HEK293 (cell line): ENCODE measurements at regions not wholly inside any gene's neighbourhood (a gene's known extent, or its start where the extent isn't known, plus 50 kb on each side); places are given as distances from the start of the nearest gene placed in this dataset.

Experiments
- CTCF ChIA-PET: fragments of 350-600 bp; formaldehyde crosslinking; extraction: SDS; loops from one replicate; lab custom pipeline; 2021; ENCODE audit warnings: antibody characterized with exemption; lab: Yijun Ruan, JAX
- POLR2A ChIA-PET: fragments of 300-600 bp; formaldehyde crosslinking; extraction: SDS; loops from one replicate; lab custom pipeline; 2020; ENCODE audit warnings: antibody characterized with exemption, inconsistent platforms; lab: Yijun Ruan, JAX
- H3K27ac ChIP-seq: fragments of 200-500 bp; sonication (Bioruptor generic); 2 replicates; pipeline ENCODE4 v1.5.1; 2014; ENCODE audit warnings: low read depth, low read length, control low read depth, inconsistent platforms; ENCODE audit errors: extremely low read depth
- H3K36me3 ChIP-seq, 2 experiments: fragments of 200-500 bp in 1 of 2; sonication (Bioruptor generic) in 1 of 2; 1 replicate in 1 of 2; 2 replicates in 1 of 2; pipeline ENCODE4 v1.5.1; 2014 to 2017; ENCODE audit warnings: inconsistent platforms in 2 of 2, low read length in 2 of 2; ENCODE audit not compliant: control insufficient read depth in 2 of 2, insufficient read depth in 1 of 2
- H3K4me1 ChIP-seq: fragments of 200-500 bp; sonication (Bioruptor generic); 2 replicates; pipeline ENCODE4 v1.5.1; 2014; ENCODE audit warnings: mild to moderate bottlenecking, low read length, inconsistent platforms; ENCODE audit not compliant: control insufficient read depth, insufficient read depth
- H3K4me3 ChIP-seq: 2 replicates; pipeline ENCODE4 v1.5.1; 2011; ENCODE audit warnings: low read depth, mild to moderate bottlenecking, control low read depth, low read length, moderate library complexity
- H3K9me3 ChIP-seq: fragments of 200-500 bp; sonication (Bioruptor generic); 2 replicates; pipeline ENCODE4 v1.5.1; 2014; ENCODE audit warnings: low read depth, low read length, inconsistent platforms; ENCODE audit not compliant: control insufficient read depth, insufficient read depth
- ZBTB1 ChIP-seq: fragments of 450-650 bp; formaldehyde crosslinking; IDR thresholded peaks from 2 replicates; pipeline ENCODE4 v1.5.1; 2016; ENCODE audit warnings: missing biosample characterization, missing genetic modification characterization
- ZFP3 ChIP-seq: fragments of 450-650 bp; formaldehyde crosslinking; IDR thresholded peaks from 2 replicates; pipeline ENCODE4 v1.5.1; 2016; ENCODE audit warnings: low read depth, missing biosample characterization, missing genetic modification characterization
- ZNF121 ChIP-seq: fragments of 450-650 bp; formaldehyde crosslinking; IDR thresholded peaks from 2 replicates; pipeline ENCODE4 v1.5.1; 2016; ENCODE audit warnings: missing biosample characterization, missing genetic modification characterization
- ZNF138 ChIP-seq: fragments of 450-650 bp; formaldehyde crosslinking; IDR thresholded peaks from 2 replicates; pipeline ENCODE4 v1.5.1; 2016; ENCODE audit warnings: missing biosample characterization, missing genetic modification characterization, borderline replicate concordance
- ZNF16 ChIP-seq: fragments of 450-650 bp; formaldehyde crosslinking; IDR thresholded peaks from 2 replicates; pipeline ENCODE4 v1.5.1; 2016; ENCODE audit warnings: low read depth, missing biosample characterization, missing genetic modification characterization
- ZNF221 ChIP-seq: fragments of 450-650 bp; formaldehyde crosslinking; IDR thresholded peaks from 2 replicates; pipeline ENCODE4 v1.5.1; 2017; ENCODE audit warnings: missing biosample characterization, missing genetic modification characterization, borderline replicate concordance
- ZNF26 ChIP-seq: fragments of 450-650 bp; formaldehyde crosslinking; IDR thresholded peaks from 2 replicates; pipeline ENCODE4 v1.5.1; 2016; ENCODE audit warnings: missing biosample characterization, missing genetic modification characterization
- ZNF292 ChIP-seq: fragments of 450-650 bp; formaldehyde crosslinking; IDR thresholded peaks from 2 replicates; pipeline ENCODE4 v1.5.1; 2016; ENCODE audit warnings: low read depth, missing biosample characterization, missing genetic modification characterization, borderline replicate concordance
- ZNF302 ChIP-seq: fragments of 450-650 bp; formaldehyde crosslinking; IDR thresholded peaks from 2 replicates; pipeline ENCODE4 v1.5.1; 2016; ENCODE audit warnings: missing biosample characterization, missing genetic modification characterization, low read depth
- ZNF362 ChIP-seq: fragments of 450-650 bp; formaldehyde crosslinking; IDR thresholded peaks from 2 replicates; pipeline ENCODE4 v1.5.1; 2016; ENCODE audit warnings: missing biosample characterization, missing genetic modification characterization
- ZNF366 ChIP-seq: fragments of 450-650 bp; formaldehyde crosslinking; conservative IDR thresholded peaks from 2 replicates; pipeline ENCODE4 v1.5.1; 2016; ENCODE audit warnings: missing biosample characterization, missing genetic modification characterization
- ZNF48 ChIP-seq: fragments of 450-650 bp; formaldehyde crosslinking; IDR thresholded peaks from 2 replicates; pipeline ENCODE4 v1.5.1; 2016; ENCODE audit warnings: missing biosample characterization, missing genetic modification characterization
- ZNF623 ChIP-seq: fragments of 450-650 bp; formaldehyde crosslinking; IDR thresholded peaks from 2 replicates; pipeline ENCODE4 v1.5.1; 2016; ENCODE audit warnings: missing biosample characterization, missing genetic modification characterization
- ZNF624 ChIP-seq: fragments of 450-650 bp; formaldehyde crosslinking; IDR thresholded peaks from 2 replicates; pipeline ENCODE4 v1.5.1; 2017; ENCODE audit warnings: missing biosample characterization, missing genetic modification characterization
- ZNF658 ChIP-seq: fragments of 450-650 bp; formaldehyde crosslinking; IDR thresholded peaks from 2 replicates; pipeline ENCODE4; 2016; ENCODE audit warnings: missing biosample characterization, missing genetic modification characterization
- ZNF707 ChIP-seq: fragments of 450-650 bp; formaldehyde crosslinking; IDR thresholded peaks from 2 replicates; pipeline ENCODE4 v1.5.1; 2016; ENCODE audit warnings: missing biosample characterization, missing genetic modification characterization
- ZNF777 ChIP-seq: fragments of 450-650 bp; formaldehyde crosslinking; IDR thresholded peaks from 2 replicates; pipeline ENCODE4 v1.5.1; 2017; ENCODE audit warnings: missing biosample characterization, missing genetic modification characterization, borderline replicate concordance
- TF ChIP-seq, protein P1 (sequence below): fragments of 450-650 bp; formaldehyde crosslinking; IDR thresholded peaks from 2 replicates; pipeline ENCODE4 v1.5.1; 2016; ENCODE audit warnings: missing biosample characterization, missing genetic modification characterization
- TF ChIP-seq, protein P2 (sequence below): fragments of 450-650 bp; formaldehyde crosslinking; IDR thresholded peaks from 2 replicates; pipeline ENCODE4 v1.5.1; 2017; ENCODE audit warnings: missing biosample characterization, missing genetic modification characterization
- TF ChIP-seq, protein P3 (sequence below): fragments of 450-650 bp; formaldehyde crosslinking; IDR thresholded peaks from 2 replicates; pipeline ENCODE4 v1.5.1; 2016; ENCODE audit warnings: missing biosample characterization, missing genetic modification characterization, low read depth

DNA sequence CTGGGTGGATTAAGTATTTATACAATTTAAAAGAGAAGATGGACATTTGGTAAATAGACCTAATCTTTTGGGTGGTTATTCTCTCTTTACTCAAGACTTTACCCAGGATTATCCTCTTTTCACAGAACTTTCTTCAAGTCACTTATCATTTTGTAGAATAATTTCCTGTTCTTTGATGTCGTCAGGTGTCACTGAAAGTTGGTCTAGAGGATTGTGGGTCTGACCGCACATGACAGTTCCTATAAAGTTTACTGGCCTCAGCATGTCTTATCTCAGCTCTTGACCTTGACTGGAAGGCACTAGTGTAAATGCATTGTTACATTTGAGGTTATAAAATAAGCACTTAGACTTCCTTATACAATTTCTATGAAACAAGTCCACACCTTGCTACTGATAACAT is 139.9 kb upstream of the SLC4A4 start:
- POLR2A ChIA-PET: no interaction called here
- H3K27ac ChIP-seq: no peak overlapping the region
- peaks cover 5% of the 10 kb centered on the region for H3K4me1 ChIP-seq
- no peaks in the 10 kb centered on the region for H3K9me3 ChIP-seq
- TF ChIP-seq ZNF221 (tag by site-specific recombination) (no peak), ZNF16 (tag by site-specific recombination) (no peak), ZBTB1 (tag by site-specific recombination) (no peak), ZNF624 (tag by site-specific recombination) (no peak), ZNF121 (tag by site-specific recombination) (no peak), ZNF292 (tag by site-specific recombination) (no peak), ZNF138 (tag by site-specific recombination) (no peak), ZNF26 (tag by site-specific recombination) (no peak), ZNF302 (no peak), ZNF366 (tag by site-specific recombination) (no peak), ZNF48 (tag by site-specific recombination) (no peak), ZNF777 (tag by site-specific recombination) (no peak), ZNF658 (tag by site-specific recombination) (no peak), ZNF623 (tag by site-specific recombination) (no peak), ZNF362 (tag by site-specific recombination) (no peak), ZNF707 (no peak), ZFP3 (tag by site-specific recombination) (no peak)
- TF ChIP-seq, protein P1, sequence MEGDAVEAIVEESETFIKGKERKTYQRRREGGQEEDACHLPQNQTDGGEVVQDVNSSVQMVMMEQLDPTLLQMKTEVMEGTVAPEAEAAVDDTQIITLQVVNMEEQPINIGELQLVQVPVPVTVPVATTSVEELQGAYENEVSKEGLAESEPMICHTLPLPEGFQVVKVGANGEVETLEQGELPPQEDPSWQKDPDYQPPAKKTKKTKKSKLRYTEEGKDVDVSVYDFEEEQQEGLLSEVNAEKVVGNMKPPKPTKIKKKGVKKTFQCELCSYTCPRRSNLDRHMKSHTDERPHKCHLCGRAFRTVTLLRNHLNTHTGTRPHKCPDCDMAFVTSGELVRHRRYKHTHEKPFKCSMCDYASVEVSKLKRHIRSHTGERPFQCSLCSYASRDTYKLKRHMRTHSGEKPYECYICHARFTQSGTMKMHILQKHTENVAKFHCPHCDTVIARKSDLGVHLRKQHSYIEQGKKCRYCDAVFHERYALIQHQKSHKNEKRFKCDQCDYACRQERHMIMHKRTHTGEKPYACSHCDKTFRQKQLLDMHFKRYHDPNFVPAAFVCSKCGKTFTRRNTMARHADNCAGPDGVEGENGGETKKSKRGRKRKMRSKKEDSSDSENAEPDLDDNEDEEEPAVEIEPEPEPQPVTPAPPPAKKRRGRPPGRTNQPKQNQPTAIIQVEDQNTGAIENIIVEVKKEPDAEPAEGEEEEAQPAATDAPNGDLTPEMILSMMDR (tag by site-specific recombination): no peak
- TF ChIP-seq, protein P2, sequence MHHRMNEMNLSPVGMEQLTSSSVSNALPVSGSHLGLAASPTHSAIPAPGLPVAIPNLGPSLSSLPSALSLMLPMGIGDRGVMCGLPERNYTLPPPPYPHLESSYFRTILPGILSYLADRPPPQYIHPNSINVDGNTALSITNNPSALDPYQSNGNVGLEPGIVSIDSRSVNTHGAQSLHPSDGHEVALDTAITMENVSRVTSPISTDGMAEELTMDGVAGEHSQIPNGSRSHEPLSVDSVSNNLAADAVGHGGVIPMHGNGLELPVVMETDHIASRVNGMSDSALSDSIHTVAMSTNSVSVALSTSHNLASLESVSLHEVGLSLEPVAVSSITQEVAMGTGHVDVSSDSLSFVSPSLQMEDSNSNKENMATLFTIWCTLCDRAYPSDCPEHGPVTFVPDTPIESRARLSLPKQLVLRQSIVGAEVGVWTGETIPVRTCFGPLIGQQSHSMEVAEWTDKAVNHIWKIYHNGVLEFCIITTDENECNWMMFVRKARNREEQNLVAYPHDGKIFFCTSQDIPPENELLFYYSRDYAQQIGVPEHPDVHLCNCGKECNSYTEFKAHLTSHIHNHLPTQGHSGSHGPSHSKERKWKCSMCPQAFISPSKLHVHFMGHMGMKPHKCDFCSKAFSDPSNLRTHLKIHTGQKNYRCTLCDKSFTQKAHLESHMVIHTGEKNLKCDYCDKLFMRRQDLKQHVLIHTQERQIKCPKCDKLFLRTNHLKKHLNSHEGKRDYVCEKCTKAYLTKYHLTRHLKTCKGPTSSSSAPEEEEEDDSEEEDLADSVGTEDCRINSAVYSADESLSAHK (tag by site-specific recombination): no peak
- TF ChIP-seq, protein P3, sequence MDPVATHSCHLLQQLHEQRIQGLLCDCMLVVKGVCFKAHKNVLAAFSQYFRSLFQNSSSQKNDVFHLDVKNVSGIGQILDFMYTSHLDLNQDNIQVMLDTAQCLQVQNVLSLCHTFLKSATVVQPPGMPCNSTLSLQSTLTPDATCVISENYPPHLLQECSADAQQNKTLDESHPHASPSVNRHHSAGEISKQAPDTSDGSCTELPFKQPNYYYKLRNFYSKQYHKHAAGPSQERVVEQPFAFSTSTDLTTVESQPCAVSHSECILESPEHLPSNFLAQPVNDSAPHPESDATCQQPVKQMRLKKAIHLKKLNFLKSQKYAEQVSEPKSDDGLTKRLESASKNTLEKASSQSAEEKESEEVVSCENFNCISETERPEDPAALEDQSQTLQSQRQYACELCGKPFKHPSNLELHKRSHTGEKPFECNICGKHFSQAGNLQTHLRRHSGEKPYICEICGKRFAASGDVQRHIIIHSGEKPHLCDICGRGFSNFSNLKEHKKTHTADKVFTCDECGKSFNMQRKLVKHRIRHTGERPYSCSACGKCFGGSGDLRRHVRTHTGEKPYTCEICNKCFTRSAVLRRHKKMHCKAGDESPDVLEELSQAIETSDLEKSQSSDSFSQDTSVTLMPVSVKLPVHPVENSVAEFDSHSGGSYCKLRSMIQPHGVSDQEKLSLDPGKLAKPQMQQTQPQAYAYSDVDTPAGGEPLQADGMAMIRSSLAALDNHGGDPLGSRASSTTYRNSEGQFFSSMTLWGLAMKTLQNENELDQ (tag by site-specific recombination): no peak
- H3K4me3 ChIP-seq: no peak overlapping the region
- H3K36me3 ChIP-seq: no peaks in the 10 kb centered on the region
- CTCF ChIA-PET: interaction anchor here (0.7 to 1.6 kb wide), 3 partner anchors 9 to 50 kb away, joined by 3 to 5 read pairs (median 3); no protein-coding TSS in a partner anchor
